ENCODE measurements at regions not wholly inside any gene's neighbourhood (a gene's known extent, or its start where the extent isn't known, plus 50 kb on each side); places are given as distances from the start of the nearest gene placed in this dataset.

GRCh38 chr4:125387770-125388169 lies 73.0 kb downstream of the FAT4 start:
- TF ChIP-seq CTCF (IDR thresholded peaks at IDR 0.05) (no peak), ZFX (IDR thresholded peaks at IDR 0.05; ENCODE audit: borderline replicate concordance) (no peak)

All from 22Rv1 (cell line).